ENCODE measurements at regions not wholly inside any gene's neighbourhood (a gene's known extent, or its start where the extent isn't known, plus 50 kb on each side); places are given as distances from the start of the nearest gene placed in this dataset.
A peak's percentile ranks its signal among the peaks of the same experiment; 100 is the strongest.

- TF ChIP-seq YY1 (tag by site-specific recombination; IDR thresholded peaks at IDR 0.05) (no peak), CTCF (tag by site-specific recombination; IDR thresholded peaks at IDR 0.05) (no peak), ZNF274 (IDR thresholded peaks at IDR 0.05; ENCODE audit: low read length) (no peak), ZNF274 (tag by site-specific recombination; IDR thresholded peaks at IDR 0.05; ENCODE audit: borderline replicate concordance) (no peak), ZNF140 (tag by site-specific recombination; IDR thresholded peaks at IDR 0.05) (no peak), MEIS1 (CRISPR knock-in tag; IDR thresholded peaks at IDR 0.05; ENCODE audit: borderline replicate concordance) (no peak), KLF9 (tag by site-specific recombination; IDR thresholded peaks at IDR 0.05; ENCODE audit: low read depth) (no peak), ZNF629 (tag by site-specific recombination; IDR thresholded peaks at IDR 0.05) (no peak), ZNF214 (tag by site-specific recombination; IDR thresholded peaks at IDR 0.05; ENCODE audit: borderline replicate concordance) (no peak), ZBTB11 (tag by site-specific recombination; conservative IDR thresholded peaks at IDR 0.05; ENCODE audit: low read depth) (no peak), GLI4 (tag by site-specific recombination; IDR thresholded peaks at IDR 0.05) (no peak), TCF7L2 (IDR thresholded peaks at IDR 0.05; ENCODE audit: borderline replicate concordance, low read depth, low read length) (peak; percentile 25; the same call in 1 of the 2 replicates), ZNF202 (tag by site-specific recombination; IDR thresholded peaks at IDR 0.05; ENCODE audit: borderline replicate concordance) (no peak)
These were observed 147.8 kb upstream of the SLC24A2 start for GRCh38 chr9:19936598-19936997.

All from HEK293 (cell line).